K562 (cell line): ENCODE measurements at regions not wholly inside any gene's neighbourhood (a gene's known extent, or its start where the extent isn't known, plus 50 kb on each side); places are given as distances from the start of the nearest gene placed in this dataset.

Experiments used
- FOXJ3 ChIP-seq: sonication (generic); formaldehyde crosslinking; IDR thresholded peaks from 2 replicates; pipeline ENCODE4 v1.4.0; 2020; ENCODE audit warnings: mild to moderate bottlenecking, missing genetic modification reagents
- HLTF ChIP-seq: fragments of 450-650 bp; IDR thresholded peaks from 2 replicates; pipeline ENCODE4 v1.6.1; 2016
- HMG20B ChIP-seq: fragments of 250-450 bp; sonication (Bioruptor Pico); IDR thresholded peaks from 2 replicates; pipeline ENCODE4 v1.5.0; 2021; ENCODE audit warnings: mild to moderate bottlenecking
- MCM2 ChIP-seq: fragments of 450-650 bp; IDR thresholded peaks from 2 replicates; pipeline ENCODE4 v1.6.1; 2017; ENCODE audit warnings: low read depth, mild to moderate bottlenecking
- OTX1 ChIP-seq: fragments of 450-650 bp; formaldehyde crosslinking; IDR thresholded peaks from 2 replicates; pipeline ENCODE4 v1.4.0; 2022; ENCODE audit warnings: mild to moderate bottlenecking
- POLR2G ChIP-seq: fragments of 200-400 bp; formaldehyde crosslinking; IDR thresholded peaks from 2 replicates; pipeline ENCODE4 v1.6.1; 2017; ENCODE audit warnings: low read depth, mild to moderate bottlenecking, antibody characterized with exemption, low read length, moderate library complexity
- SREBF2 ChIP-seq: sonication (generic); formaldehyde crosslinking; IDR thresholded peaks from 2 replicates; pipeline ENCODE4 v1.4.0; 2020; ENCODE audit warnings: mild to moderate bottlenecking, missing genetic modification reagents
- ZBTB9 ChIP-seq: fragments of 450-650 bp; formaldehyde crosslinking; IDR thresholded peaks from 2 replicates; pipeline ENCODE4 v1.4.0; 2020; ENCODE audit warnings: mild to moderate bottlenecking, moderate library complexity
- TF ChIP-seq, protein P1 (sequence below): fragments of 250-450 bp; sonication (Bioruptor Pico); IDR thresholded peaks from 2 replicates; pipeline ENCODE4 v1.5.0; 2021; ENCODE audit warnings: mild to moderate bottlenecking, moderate library complexity
- TF ChIP-seq, protein P2 (sequence below): fragments of 200-600 bp; sonication (generic); IDR thresholded peaks from one replicate; pipeline ENCODE4 v1.6.1; 2012; ENCODE audit warnings: mild to moderate bottlenecking, low read depth, low read length, inconsistent platforms

GRCh38 chr6:27568226-27568897 is 95.5 kb upstream of the ZNF184 start (continued):
- TF ChIP-seq, protein P1, sequence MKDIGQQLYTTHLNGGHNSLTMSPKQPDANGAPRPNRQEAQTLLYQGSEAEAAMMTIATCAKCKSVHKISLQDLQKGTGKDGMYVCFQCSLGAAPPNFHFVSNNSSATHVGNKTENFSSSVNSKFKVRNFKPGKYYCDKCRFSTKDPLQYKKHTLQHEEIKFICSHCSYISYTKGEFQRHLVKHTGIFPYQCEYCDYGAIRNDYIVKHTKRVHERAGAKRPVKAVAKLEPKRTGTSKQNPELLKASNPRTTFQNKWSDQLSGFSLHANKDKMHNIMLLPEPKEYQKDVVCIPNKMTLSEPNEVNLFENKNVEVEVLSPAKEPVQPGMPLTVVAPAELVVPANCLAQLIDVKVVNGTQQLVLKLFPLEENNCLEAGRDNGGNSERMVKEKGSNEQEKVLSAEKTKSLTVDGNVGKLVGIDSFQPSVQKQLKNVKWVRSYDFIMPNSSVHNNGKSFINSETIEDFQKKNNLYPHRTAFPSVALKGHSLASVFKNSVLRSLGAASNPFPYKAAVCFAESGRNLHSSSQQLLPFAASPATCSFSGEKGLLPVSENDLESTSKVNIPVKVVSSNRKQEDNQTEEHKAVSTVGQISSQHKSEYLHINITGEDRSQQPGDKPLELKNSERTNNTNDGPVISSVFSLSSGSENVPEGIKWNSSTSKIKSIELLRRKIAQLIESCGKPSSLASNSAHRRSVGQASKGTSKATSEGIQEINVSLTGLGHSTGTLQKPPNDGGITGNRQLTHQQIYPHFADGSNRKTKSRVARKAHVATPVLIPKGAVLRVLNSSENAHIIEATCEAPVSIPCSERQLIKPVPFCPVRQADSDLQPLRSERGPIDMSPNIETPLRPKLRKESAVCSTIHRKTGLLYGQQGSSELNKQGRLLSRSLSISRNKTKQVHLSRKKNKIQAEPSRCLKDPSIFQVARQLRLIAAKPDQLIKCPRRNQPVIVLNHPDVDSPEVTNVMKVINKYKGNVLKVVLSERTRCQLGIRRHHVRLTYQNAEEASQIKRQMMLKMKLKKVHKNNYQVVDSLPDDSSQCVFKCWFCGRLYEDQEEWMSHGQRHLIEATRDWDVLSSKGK = no peak
- TF ChIP-seq HMG20B (no peak), SREBF2 (no peak), POLR2G (no peak), MCM2 (no peak), HLTF (no peak), OTX1 (CRISPR knock-in tag) (no peak), FOXJ3 (CRISPR knock-in tag) (no peak), ZBTB9 (CRISPR knock-in tag) (no peak)
- TF ChIP-seq, protein P2, sequence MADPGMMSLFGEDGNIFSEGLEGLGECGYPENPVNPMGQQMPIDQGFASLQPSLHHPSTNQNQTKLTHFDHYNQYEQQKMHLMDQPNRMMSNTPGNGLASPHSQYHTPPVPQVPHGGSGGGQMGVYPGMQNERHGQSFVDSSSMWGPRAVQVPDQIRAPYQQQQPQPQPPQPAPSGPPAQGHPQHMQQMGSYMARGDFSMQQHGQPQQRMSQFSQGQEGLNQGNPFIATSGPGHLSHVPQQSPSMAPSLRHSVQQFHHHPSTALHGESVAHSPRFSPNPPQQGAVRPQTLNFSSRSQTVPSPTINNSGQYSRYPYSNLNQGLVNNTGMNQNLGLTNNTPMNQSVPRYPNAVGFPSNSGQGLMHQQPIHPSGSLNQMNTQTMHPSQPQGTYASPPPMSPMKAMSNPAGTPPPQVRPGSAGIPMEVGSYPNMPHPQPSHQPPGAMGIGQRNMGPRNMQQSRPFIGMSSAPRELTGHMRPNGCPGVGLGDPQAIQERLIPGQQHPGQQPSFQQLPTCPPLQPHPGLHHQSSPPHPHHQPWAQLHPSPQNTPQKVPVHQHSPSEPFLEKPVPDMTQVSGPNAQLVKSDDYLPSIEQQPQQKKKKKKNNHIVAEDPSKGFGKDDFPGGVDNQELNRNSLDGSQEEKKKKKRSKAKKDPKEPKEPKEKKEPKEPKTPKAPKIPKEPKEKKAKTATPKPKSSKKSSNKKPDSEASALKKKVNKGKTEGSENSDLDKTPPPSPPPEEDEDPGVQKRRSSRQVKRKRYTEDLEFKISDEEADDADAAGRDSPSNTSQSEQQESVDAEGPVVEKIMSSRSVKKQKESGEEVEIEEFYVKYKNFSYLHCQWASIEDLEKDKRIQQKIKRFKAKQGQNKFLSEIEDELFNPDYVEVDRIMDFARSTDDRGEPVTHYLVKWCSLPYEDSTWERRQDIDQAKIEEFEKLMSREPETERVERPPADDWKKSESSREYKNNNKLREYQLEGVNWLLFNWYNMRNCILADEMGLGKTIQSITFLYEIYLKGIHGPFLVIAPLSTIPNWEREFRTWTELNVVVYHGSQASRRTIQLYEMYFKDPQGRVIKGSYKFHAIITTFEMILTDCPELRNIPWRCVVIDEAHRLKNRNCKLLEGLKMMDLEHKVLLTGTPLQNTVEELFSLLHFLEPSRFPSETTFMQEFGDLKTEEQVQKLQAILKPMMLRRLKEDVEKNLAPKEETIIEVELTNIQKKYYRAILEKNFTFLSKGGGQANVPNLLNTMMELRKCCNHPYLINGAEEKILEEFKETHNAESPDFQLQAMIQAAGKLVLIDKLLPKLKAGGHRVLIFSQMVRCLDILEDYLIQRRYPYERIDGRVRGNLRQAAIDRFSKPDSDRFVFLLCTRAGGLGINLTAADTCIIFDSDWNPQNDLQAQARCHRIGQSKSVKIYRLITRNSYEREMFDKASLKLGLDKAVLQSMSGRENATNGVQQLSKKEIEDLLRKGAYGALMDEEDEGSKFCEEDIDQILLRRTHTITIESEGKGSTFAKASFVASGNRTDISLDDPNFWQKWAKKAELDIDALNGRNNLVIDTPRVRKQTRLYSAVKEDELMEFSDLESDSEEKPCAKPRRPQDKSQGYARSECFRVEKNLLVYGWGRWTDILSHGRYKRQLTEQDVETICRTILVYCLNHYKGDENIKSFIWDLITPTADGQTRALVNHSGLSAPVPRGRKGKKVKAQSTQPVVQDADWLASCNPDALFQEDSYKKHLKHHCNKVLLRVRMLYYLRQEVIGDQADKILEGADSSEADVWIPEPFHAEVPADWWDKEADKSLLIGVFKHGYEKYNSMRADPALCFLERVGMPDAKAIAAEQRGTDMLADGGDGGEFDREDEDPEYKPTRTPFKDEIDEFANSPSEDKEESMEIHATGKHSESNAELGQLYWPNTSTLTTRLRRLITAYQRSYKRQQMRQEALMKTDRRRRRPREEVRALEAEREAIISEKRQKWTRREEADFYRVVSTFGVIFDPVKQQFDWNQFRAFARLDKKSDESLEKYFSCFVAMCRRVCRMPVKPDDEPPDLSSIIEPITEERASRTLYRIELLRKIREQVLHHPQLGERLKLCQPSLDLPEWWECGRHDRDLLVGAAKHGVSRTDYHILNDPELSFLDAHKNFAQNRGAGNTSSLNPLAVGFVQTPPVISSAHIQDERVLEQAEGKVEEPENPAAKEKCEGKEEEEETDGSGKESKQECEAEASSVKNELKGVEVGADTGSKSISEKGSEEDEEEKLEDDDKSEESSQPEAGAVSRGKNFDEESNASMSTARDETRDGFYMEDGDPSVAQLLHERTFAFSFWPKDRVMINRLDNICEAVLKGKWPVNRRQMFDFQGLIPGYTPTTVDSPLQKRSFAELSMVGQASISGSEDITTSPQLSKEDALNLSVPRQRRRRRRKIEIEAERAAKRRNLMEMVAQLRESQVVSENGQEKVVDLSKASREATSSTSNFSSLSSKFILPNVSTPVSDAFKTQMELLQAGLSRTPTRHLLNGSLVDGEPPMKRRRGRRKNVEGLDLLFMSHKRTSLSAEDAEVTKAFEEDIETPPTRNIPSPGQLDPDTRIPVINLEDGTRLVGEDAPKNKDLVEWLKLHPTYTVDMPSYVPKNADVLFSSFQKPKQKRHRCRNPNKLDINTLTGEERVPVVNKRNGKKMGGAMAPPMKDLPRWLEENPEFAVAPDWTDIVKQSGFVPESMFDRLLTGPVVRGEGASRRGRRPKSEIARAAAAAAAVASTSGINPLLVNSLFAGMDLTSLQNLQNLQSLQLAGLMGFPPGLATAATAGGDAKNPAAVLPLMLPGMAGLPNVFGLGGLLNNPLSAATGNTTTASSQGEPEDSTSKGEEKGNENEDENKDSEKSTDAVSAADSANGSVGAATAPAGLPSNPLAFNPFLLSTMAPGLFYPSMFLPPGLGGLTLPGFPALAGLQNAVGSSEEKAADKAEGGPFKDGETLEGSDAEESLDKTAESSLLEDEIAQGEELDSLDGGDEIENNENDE = no peak
